ENCODE measurements at regions not wholly inside any gene's neighbourhood (a gene's known extent, or its start where the extent isn't known, plus 50 kb on each side); places are given as distances from the start of the nearest gene placed in this dataset.

GRCh38 chr7:131104596-131105293 lies 222.9 kb upstream of the MKLN1 start:
- TF ChIP-seq CTCF (IDR thresholded peaks at IDR 0.05) (no peak), POLR2A (IDR thresholded peaks at IDR 0.05) (no peak), POLR2AphosphoS5 (IDR thresholded peaks at IDR 0.05) (no peak), EP300 (IDR thresholded peaks at IDR 0.05) (no peak)

Data from upper lobe of left lung (tissue), 4 donors.